Peyer's patch (tissue), 4 donors: ENCODE measurements at regions not wholly inside any gene's neighbourhood (a gene's known extent, or its start where the extent isn't known, plus 50 kb on each side); places are given as distances from the start of the nearest gene placed in this dataset.

Source experiments
- POLR2A ChIP-seq, 2 donors: fragments of 450-650 bp; IDR thresholded peaks; one replicate each; pipeline ENCODE4 v1.5.1; 2017; ENCODE audit warnings: antibody characterized with exemption in 2 of 2, mild to moderate bottlenecking in 2 of 2, moderate library complexity in 2 of 2
- TF ChIP-seq, protein P1 (sequence below), 6 experiments: fragments of 450-650 bp in 4 of 6; fragments of 200-600 bp in 2 of 6; sonication (generic) in 1 of 6; IDR thresholded peaks; one replicate each; pipeline ENCODE4 v1.5.1; 2017 to 2019; ENCODE audit warnings: antibody characterized with exemption in 6 of 6, mild to moderate bottlenecking in 3 of 6, moderate library complexity in 1 of 6

DNA sequence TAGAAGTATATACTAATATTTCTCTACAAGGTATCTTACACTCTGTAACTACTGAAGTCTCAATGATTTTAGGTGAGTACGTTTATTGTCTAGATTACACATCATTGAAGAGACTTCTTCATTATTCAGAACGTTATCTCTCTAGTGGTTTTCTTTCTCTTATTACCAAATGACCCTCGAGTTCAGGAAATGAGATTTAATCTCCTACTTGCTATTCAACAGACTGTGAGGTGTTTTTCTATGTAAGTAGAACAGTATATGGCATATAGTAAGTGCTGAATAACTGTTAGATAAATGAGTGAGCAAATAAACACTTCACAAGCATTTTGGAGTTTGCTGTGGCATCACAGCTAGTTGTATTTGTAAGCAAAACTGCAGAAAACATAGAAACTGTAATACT, 947.2 kb upstream of the SLC39A10 start:
- TF ChIP-seq, protein P1, sequence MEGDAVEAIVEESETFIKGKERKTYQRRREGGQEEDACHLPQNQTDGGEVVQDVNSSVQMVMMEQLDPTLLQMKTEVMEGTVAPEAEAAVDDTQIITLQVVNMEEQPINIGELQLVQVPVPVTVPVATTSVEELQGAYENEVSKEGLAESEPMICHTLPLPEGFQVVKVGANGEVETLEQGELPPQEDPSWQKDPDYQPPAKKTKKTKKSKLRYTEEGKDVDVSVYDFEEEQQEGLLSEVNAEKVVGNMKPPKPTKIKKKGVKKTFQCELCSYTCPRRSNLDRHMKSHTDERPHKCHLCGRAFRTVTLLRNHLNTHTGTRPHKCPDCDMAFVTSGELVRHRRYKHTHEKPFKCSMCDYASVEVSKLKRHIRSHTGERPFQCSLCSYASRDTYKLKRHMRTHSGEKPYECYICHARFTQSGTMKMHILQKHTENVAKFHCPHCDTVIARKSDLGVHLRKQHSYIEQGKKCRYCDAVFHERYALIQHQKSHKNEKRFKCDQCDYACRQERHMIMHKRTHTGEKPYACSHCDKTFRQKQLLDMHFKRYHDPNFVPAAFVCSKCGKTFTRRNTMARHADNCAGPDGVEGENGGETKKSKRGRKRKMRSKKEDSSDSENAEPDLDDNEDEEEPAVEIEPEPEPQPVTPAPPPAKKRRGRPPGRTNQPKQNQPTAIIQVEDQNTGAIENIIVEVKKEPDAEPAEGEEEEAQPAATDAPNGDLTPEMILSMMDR (IDR thresholded peaks at IDR 0.05): no peak
- TF ChIP-seq POLR2A (IDR thresholded peaks at IDR 0.05): no peak
